IPS DF 6.9 (cell line): ENCODE measurements at regions not wholly inside any gene's neighbourhood (a gene's known extent, or its start where the extent isn't known, plus 50 kb on each side); places are given as distances from the start of the nearest gene placed in this dataset.

Experiments used
- DNase-seq: peaks from one replicate; pipeline ENCODE4 v3.0.0-alpha.2; 2013; ENCODE audit warnings: low read depth, low spot score
- H3K27ac ChIP-seq: one replicate; pipeline ENCODE4 v1.5.1; 2013; ENCODE audit warnings: low read length, control low read depth
- H3K27me3 ChIP-seq: 2 replicates; pipeline ENCODE4 v1.6.1; 2013; ENCODE audit warnings: mild to moderate bottlenecking, low read length; ENCODE audit not compliant: control insufficient read depth, insufficient read depth
- H3K36me3 ChIP-seq: 2 replicates; pipeline ENCODE4 v1.6.1; 2013; ENCODE audit warnings: low read length; ENCODE audit not compliant: control insufficient read depth, insufficient read depth
- H3K4me1 ChIP-seq: 2 replicates; pipeline ENCODE4 v1.6.1; 2013; ENCODE audit warnings: low read length; ENCODE audit not compliant: control insufficient read depth, insufficient read depth
- H3K4me3 ChIP-seq: 2 replicates; pipeline ENCODE4 v1.5.1; 2013; ENCODE audit warnings: mild to moderate bottlenecking, low read length
- H3K9me3 ChIP-seq: 2 replicates; pipeline ENCODE4 v1.6.1; 2013; ENCODE audit warnings: low read length, inconsistent platforms; ENCODE audit not compliant: control insufficient read depth, insufficient read depth
- WGBS: extraction: QIAGEN DNeasy Blood & Tissue Kit; methylation state at CpG from one replicate; pipeline ENCODE4 v1.1.7; 2013; ENCODE audit warnings: mixed read lengths, missing lambda C conversion rate; ENCODE audit not compliant: insufficient read length, insufficient coverage; 5-methylcytosine and 5-hydroxymethylcytosine counted together

DNA sequence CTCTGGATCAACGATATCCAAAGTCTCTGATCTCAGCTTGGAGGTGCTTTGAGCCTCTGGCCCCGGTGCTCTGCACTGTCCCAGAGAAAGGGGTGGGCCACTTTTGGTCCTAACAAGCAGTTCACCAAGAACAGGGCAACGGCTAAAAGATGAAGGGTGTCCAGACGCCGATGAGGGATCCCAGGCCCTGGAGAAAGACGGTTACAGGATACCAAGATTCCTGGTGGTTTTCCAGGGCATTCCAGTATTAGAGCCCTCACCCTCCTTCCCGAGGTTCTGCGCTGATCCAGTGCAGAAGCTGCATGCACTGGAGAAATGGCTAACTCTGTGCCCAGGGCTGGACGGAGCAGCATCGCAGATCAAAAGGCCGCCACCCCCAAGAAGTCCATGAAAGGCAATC is 149.9 kb upstream of the IRF2BP2 start:
- Histone ChIP-seq H3K27me3 (no peaks in the 10 kb centered on the region), H3K4me1 (peaks cover 4% of the 10 kb centered on the region; the same call in 1 of the 2 replicates), H3K9me3 (no peaks in the 10 kb centered on the region), H3K27ac (no peak overlapping the region), H3K4me3 (no peak overlapping the region), H3K36me3 (no peaks in the 10 kb centered on the region)
- DNase-seq, result no peak
- WGBS, result no CpG with 5 or more reads among the region's 11 CpGs

DNA sequence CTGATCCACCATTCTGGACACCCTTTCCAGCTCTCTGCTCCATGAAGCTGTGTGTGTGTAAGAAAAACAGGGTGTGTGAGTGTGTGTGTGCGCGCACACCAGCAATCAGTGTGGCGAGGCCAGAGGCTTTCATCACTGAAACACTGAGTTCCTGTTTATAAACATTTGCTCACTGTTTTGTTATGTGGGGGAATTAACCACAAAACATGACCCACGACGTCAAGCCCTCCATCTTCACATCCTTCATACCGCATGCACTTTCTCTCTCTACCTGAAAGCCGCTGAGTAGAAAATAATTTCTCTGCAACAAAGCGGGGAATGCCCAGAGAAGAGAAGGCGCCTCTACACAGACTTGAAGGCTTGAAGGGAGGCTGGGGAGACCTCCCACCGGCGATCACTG is 148.9 kb upstream of the IRF2BP2 start:
- WGBS, result no CpG with 5 or more reads among the region's 11 CpGs
- no peaks in the 10 kb centered on the region for H3K27me3 ChIP-seq
- H3K27ac ChIP-seq, result no peak overlapping the region

DNA sequence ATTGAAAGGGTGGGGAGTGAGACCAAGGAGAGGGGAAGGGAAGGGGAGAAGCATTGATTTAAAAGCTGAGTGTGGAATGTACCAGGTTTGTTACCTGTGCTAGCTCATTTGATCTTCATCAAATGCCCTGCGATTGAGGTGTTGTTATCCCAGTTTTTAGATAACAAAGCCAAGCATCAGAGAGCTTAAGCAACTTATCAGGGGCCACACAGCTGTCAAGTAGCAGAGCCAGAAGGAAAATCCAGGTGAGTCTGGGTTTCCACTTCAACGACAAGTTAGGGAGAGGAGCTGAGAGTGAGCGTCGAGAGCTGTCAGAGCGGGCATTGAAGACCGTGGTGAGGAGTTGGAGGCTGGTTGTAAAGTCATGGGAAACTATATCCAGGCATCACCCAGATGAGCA is 146.9 kb upstream of the IRF2BP2 start:
- H3K9me3 ChIP-seq, result no peaks in the 10 kb centered on the region
- WGBS, result no CpG with 5 or more reads among the region's 6 CpGs
- no peak for DNase-seq
- H3K27me3 ChIP-seq, result no peaks in the 10 kb centered on the region
- H3K36me3 ChIP-seq, result no peaks in the 10 kb centered on the region
- no peak overlapping the region for H3K27ac ChIP-seq
- no peak overlapping the region for H3K4me3 ChIP-seq
- H3K4me1 ChIP-seq, result peaks cover 4% of the 10 kb centered on the region; the same call in 1 of the 2 replicates

More for the DNA sequence above, 148.9 kb upstream of the IRF2BP2 start:
- H3K4me3 ChIP-seq, result no peak overlapping the region
- no peak for DNase-seq
- H3K9me3 ChIP-seq, result no peaks in the 10 kb centered on the region
- H3K36me3 ChIP-seq, result no peaks in the 10 kb centered on the region
- peaks cover 4% of the 10 kb centered on the region; the same call in 1 of the 2 replicates for H3K4me1 ChIP-seq

DNA sequence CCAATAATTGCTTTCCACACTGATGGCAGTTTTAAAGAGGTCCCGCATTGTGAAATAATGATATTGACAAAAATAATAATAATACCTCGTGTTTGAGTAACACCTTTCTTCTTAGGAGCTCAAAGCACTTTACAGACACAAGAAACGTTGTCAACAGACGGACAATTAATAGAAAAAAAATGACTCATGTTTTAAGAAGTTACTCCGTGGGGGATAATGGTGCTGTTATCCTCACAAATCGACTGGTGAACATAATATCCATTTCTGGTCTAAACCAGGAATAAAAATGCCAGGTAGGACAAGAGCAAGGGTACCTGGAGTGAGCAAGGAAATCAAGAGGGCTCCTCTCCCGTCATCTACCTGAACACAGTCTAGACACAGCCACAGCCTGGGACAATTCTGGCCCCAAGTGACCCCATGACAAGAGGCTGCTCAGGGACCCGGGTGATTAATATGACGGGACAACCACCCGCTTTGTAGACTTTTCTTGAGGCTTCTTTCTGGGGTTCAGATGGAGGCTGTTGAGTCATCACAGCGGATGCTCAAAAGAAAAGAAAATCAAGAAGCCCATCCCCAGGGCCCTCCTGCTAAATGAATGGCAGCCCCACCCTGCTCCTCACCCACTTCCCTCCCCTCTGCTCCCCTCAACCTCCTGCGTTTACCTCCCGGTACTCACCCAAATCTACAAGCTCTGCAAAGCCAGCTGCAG is 146.2 kb upstream of the IRF2BP2 start:
- whole genome bisulfite sequencing, result no CpG with 5 or more reads among the region's 13 CpGs
- no peaks in the 10 kb centered on the region for H3K27me3 ChIP-seq

DNA sequence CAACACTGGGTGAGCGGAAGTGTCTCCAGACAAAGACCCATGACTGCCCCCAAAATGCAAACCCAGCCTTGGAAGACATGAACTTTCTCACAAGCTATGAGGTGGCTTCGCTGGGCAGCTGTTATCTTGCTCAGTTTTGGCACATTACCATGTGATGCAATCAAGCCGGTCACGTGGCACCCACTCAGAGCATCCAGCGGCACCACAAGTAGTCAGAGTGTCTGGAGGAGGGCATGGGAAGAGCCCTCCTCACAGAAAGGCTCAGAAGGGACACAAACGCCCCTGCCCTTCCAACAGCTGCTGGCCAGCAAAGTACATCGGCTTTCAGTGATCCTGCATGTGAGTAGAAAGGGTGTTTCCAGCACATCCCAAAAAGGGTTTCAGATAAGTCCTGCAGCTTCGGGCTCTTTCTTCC is 145.5 kb upstream of the IRF2BP2 start:
- H3K4me1 ChIP-seq, result peaks cover 4% of the 10 kb centered on the region; the same call in 1 of the 2 replicates
- H3K9me3 ChIP-seq, result no peaks in the 10 kb centered on the region
- DNase-seq, result no peak
- no peaks in the 10 kb centered on the region for H3K27me3 ChIP-seq
- no peak overlapping the region for H3K4me3 ChIP-seq
- WGBS, result no CpG with 5 or more reads among the region's 8 CpGs
- no peak overlapping the region for H3K27ac ChIP-seq
- H3K36me3 ChIP-seq, result no peaks in the 10 kb centered on the region

More for the DNA sequence above, 146.2 kb upstream of the IRF2BP2 start:
- Histone ChIP-seq H3K9me3 (no peaks in the 10 kb centered on the region), H3K4me3 (no peak overlapping the region), H3K36me3 (no peaks in the 10 kb centered on the region), H3K4me1 (peaks cover 4% of the 10 kb centered on the region; the same call in 1 of the 2 replicates), H3K27ac (no peak overlapping the region)
- no peak for DNase-seq

DNA sequence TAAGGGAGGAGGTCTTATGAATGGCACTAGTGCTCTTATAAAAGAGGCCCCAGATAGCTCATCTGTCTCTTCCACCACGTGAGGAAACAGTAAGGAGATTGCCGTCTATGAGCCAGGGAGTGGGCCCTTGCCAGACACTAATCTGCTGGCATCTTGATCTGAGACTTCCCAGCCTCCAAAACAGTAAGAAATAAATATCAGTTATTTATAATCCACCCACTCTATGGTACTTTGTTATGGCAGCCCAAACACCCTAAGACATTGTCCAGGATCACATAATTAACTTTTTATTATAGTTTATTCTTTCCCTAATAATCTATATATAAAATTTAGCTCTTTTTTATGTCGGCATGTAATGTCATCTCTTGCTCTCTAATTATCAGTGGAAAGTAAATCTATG is 144.0 kb upstream of the IRF2BP2 start:
- Histone ChIP-seq H3K4me3 (no peak overlapping the region), H3K9me3 (no peaks in the 10 kb centered on the region), H3K4me1 (peaks cover 1% of the 10 kb centered on the region; the same call in 1 of the 2 replicates), H3K27ac (no peak overlapping the region), H3K36me3 (no peaks in the 10 kb centered on the region), H3K27me3 (no peaks in the 10 kb centered on the region)
- no peak for DNase-seq
- no CpG with 5 or more reads among the region's 3 CpGs for WGBS

DNA sequence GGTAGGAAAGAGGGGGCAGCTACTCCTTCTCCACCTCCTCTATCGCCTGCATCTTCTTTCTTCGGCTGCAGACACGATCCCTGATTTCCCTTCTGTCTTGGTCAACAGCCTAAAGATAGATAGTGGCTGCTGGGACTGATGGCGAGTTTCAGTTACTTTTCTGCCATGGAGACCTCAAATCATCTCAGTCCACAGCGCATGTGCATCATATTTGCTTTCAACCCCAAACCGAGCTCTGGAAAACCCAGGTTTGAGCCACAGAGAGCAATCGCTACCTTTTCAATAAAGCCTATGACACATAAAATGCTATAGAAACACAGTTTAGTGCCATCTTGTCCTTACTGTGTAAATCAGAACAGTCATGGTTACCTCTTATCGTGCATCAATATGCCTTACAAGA is 142.9 kb upstream of the IRF2BP2 start:
- WGBS, result no CpG with 5 or more reads among the region's 8 CpGs
- Histone ChIP-seq H3K27me3 (no peaks in the 10 kb centered on the region), H3K9me3 (no peaks in the 10 kb centered on the region), H3K36me3 (no peaks in the 10 kb centered on the region), H3K27ac (no peak overlapping the region), H3K4me3 (no peak overlapping the region), H3K4me1 (peaks cover 1% of the 10 kb centered on the region; the same call in 1 of the 2 replicates)
- no peak for DNase-seq

DNA sequence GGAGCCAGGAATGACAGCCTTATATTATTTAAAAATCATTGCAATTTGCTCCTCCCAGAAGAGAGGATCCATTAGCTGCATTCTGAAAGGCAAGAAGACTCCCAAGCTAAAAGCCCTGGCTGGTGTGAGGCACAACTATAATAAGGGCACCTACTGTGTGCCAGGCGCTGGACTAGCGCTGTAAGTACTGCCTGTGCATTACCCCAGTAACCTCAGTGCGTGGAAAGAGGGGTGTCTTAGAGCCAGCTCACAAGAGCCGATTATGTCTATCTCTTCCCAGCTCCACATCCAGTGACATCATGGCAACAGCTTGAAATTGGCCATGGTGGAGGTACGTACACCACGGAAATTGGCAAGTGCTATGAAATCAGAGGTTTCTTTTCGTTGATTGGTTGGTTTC is 141.7 kb upstream of the IRF2BP2 start:
- Histone ChIP-seq H3K36me3 (no peaks in the 10 kb centered on the region), H3K27me3 (no peaks in the 10 kb centered on the region), H3K27ac (no peak overlapping the region), H3K9me3 (no peaks in the 10 kb centered on the region), H3K4me3 (no peak overlapping the region), H3K4me1 (no peaks in the 10 kb centered on the region)
- DNase-seq, result no peak
- WGBS, result no CpG with 5 or more reads among the region's 7 CpGs

DNA sequence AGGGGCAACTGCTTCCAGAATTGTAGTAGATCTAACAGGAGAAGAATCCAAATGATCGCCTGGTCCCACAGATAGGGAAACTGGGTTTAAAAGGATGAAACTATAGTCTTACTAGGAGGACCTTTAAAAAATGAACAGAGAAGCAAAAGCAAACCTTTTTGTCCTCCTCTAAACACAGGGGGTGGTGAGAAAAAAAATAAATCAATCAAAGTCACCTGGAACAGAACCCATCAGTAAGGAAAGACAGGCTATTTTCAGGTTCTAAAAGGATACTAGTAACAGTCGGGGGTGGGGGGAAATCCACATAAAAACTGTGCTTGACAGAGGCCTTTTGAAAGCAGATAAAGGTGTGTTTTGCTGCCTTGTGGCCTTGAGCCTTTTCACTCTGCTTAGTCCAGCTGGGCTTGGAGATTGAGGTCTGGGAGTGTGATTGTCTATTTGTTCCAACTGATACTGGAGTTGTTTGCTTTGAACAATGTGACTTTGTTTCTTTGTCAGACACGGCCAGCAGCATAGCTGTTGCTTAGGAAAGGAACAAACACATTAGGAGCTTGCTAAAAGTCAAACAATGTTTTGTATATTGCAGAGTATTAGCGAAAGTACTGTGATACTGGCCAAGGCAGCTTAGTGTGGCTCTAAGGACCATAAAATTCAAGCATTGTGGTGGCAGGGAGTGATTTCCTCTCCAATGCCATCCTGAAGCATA is 141.1 kb upstream of the IRF2BP2 start:
- H3K36me3 ChIP-seq, result no peaks in the 10 kb centered on the region
- H3K9me3 ChIP-seq, result no peaks in the 10 kb centered on the region
- no peak for DNase-seq
- H3K27me3 ChIP-seq, result no peaks in the 10 kb centered on the region
- H3K27ac ChIP-seq, result no peak overlapping the region
- WGBS, result no CpG with 5 or more reads among the region's 4 CpGs
- no peaks in the 10 kb centered on the region; the same call in 1 of the 2 replicates for H3K4me1 ChIP-seq
- H3K4me3 ChIP-seq, result no peak overlapping the region

DNA sequence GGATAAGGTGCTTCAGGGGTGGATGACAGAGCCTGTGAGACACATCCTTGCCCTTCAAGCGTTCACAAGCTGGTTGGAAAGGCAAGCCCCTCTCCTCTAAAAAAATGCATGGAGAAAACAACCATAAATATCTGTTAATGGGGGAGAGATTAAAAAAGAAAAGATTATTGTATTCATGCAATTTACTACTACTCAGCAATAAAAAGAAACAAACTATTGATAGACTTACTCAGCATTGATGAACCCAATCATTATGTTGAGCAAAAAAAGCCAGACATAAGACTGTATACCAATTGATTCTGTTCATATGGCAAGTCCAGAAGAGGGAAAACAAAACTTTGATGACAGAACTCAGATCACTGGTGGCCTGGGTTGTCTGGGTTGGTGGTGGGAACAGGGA is 138.7 kb upstream of the IRF2BP2 start:
- WGBS, result no CpG with 5 or more reads among the region's 1 CpG
- H3K36me3 ChIP-seq, result no peaks in the 10 kb centered on the region
- peaks cover 4% of the 10 kb centered on the region; the same call in 1 of the 2 replicates for H3K4me1 ChIP-seq
- no peak overlapping the region for H3K27ac ChIP-seq
- DNase-seq, result no peak
- no peaks in the 10 kb centered on the region for H3K9me3 ChIP-seq
- H3K4me3 ChIP-seq, result no peak overlapping the region
- H3K27me3 ChIP-seq, result no peaks in the 10 kb centered on the region
